DMS 273 treated with DMSO at 0.1 percent for 48 hours (cell line): ENCODE measurements at regions not wholly inside any gene's neighbourhood (a gene's known extent, or its start where the extent isn't known, plus 50 kb on each side); places are given as distances from the start of the nearest gene placed in this dataset.
"Not testable (repeated sequence)": the region's sequence is repeated elsewhere in the genome, so short reads cannot be mapped to it uniquely, and the experiment has no call there.

Source experiments
- DNase-seq: peaks from one replicate; lab custom pipeline; 2025; lab: John Stamatoyannopoulos, UW

DNA sequence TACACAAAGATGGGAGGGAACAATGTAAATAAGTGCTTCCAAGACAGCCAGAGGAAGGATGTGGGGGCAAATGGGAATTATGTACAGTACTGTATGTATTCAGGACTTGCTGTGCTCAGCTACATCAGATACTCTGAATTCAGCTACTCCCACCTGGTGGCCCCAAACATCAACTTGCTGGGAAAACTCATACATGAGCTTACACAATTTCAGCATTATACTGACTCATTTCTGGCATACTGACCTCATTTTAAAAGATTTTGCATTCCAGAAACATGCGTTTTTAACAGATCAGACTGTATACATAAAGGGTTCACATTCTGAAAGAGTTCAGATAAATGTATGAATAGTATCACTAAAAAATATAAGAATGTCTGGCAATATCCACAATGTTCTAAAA lies 59.7 kb downstream of the GPX5 start:
- DNase-seq: no peak

- no peak for DNase-seq
Measured at GRCh38 chr6:28586324-28586723, 60.6 kb downstream of the GPX5 start.

DNA sequence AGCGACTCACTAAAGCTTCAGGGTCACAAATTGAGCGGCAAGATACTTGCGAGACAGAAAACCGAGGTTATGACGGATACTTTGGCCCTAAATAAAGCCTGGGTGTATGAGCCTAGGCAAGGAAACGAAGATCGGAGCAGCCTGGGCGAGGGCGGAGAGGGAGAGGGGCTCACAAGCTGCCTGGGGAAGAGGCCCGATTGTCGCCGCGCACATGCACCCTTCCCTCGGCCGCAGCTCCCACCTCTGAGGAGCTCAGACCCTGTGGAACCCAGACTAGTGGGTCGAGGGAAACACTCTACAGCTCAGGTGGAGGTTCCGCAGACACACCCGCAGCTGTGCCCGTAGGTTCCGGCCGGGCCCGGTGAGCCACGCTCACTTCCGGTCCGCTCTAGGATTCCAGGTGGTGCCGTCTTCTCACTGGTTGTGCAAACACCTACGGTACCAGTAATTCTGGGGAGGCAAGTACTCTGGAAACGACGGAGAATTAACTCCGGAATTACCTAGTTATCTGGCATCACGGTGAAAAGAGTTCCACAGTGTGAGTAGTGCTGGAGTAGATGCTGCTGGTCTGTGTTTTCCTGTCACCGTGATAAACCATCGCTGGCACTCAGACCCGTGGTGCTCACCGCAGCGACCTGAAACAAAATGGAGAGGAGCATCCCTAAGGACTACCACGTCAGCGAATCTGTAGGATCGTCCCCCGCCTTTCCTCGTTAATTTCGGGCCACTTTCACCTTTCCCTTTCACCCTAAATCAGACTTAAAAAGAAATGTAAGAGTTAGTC lies 61.5 kb downstream of the GPX5 start:
- DNase-seq: peak; percentile 75

DNA sequence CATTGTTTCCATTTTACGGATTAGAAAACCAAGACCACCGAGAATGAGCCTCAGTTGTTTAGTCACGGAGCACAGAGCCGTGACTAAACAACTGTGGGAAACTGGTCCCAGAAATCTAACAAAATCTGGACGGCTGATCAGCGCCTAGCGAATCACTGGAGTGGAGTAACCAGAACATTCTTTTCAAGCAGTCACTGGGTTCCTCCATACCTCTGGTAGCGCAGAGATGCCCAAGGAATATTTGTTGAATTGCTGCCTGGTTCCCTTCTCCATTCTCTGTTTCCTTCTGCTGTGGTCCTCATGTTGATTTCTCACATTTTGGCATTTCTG lies 62.0 kb downstream of the GPX5 start:
- DNase-seq: no peak

GRCh38 chr6:28588666-28589065 lies 63.0 kb downstream of the GPX5 start:
- DNase-seq: no peak

GRCh38 chr6:28589234-28589956 lies 63.7 kb downstream of the GPX5 start:
- DNase-seq: peak; percentile 98

- DNase-seq: no peak
Measured at GRCh38 chr6:28589957-28590349, 64.3 kb downstream of the GPX5 start.

GRCh38 chr6:28597217-28597835 lies 71.6 kb downstream of the GPX5 start:
- DNase-seq: peak; percentile 89

- DNase-seq: peak; percentile 61
Measured at GRCh38 chr6:28597924-28598722, 72.4 kb downstream of the GPX5 start.

GRCh38 chr6:28598757-28599686 lies 73.3 kb downstream of the GPX5 start:
- DNase-seq: no peak

DNA sequence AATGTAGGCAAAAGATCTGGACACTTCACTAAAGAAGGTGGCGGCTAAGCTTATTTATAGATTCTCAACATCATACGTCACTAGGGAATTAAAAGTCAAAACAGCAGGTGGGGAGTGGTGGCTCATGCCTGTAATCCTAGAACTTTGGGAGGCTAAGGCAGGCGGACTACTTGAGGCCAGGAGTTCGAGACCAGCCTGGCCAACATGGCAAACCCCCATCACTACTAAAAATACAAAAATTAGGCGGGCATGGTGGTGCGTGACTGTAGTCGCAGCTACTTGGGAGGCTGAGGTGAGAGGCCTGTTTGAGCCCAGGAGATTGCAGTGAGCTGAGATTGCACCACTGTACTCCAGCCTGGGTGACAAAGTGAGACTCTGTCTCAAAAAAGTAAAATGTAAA lies 74.6 kb downstream of the GPX5 start:
- DNase-seq: no peak

GRCh38 chr6:28603891-28604290 lies 78.2 kb downstream of the GPX5 start:
- no peak for DNase-seq

DNA sequence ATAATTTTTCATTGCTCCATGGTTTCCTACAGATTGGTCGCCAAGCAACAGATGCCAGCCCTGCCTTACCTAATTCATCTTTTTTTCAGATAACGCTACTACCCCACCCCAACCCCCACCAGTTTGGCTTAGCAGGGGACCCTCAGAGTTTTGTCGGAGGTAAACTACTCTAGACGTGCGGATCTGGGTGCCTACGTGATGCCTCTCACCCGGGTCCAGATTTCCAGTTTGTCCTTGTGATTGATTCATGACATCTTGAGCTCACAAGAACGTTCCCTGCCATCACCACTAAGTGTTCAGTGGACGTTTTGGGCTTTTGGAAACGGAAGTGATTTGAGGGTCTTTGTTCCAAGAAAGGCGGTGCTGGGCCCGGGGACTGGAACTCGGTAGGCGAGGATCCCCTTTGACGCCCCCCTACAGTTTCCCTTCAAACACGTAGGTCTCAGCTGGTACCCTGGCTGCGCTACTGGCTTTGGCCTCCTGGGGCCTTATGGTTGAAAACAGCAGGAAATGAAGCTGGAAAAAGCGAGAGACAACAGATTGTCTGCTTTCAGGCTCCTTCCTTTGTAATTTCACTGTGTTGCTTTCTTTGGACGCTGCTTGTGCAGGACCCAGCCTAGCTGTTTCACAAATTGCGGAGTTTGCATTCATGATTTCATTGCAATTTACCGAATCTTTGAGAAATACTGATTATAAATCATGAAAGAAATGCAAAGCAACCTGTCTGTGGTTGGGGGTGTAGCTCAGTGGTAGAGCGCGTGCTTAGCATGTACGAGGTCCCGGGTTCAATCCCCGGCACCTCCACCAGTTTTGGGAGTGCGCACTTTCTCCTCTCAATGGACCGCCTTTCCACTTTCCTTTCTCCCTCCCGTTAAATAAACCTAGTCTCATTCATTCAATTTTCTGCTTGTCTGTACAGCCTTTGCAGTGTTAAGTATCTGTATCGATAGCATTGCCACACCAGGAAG lies 81.0 kb downstream of the GPX5 start:
- peak; percentile 89 for DNase-seq

DNA sequence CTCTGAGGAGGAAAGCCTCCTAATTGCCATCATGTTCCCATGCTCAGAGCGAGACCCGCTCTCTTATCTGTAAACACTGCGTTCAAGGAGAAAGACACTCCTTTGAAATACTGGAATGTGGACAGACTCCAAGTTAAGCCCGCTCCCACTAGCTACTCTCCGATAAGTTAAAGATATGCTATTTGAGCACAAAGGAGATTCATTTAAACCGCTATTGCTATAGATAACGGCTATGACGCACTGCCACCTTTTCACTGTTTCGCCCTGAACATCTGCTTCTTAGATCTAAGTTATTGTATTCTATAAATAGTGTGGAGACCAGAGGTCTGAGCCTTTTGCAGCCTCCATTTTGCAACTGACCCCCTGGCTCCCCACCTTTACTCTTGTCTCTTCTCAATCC lies 82.3 kb downstream of the GPX5 start:
- DNase-seq: no peak

- no peak for DNase-seq
Measured at GRCh38 chr6:28609672-28610071, 84.0 kb downstream of the GPX5 start.

- DNase-seq: no peak
Measured at GRCh38 chr6:28615616-28615954, 89.9 kb downstream of the GPX5 start.

- no peak for DNase-seq
Measured at GRCh38 chr6:28615955-28616747, 90.5 kb downstream of the GPX5 start.

DNA sequence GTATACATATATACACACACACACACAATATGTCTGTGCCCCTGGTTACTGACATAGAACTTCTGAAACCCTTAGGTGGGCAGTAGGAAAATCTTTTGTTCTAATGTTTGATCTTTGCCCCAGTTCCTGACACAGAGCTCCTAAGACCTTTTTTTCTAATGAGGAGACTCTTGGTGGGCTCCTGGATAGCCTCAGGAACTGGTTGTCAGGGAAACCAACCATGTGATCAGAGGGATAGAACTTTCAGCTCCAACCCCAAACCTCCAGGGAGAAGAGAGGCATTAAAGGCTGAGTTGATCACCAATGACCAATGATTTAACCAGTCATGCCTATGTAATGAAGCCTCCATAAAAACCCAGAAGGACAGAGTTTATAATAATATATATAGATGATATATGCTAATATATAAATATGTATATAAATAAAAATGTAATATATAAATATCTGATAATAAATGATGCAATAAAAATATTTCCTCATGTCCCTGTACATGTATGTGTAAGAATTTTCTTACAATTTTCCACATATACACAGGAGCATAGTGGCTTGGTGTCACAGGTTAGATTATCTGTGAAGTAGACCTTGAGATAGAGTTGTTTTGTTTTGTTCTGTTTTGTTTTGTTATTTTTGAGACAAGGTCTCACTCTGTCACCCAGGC lies 93.3 kb downstream of the GPX5 start:
- DNase-seq: no peak

DNA sequence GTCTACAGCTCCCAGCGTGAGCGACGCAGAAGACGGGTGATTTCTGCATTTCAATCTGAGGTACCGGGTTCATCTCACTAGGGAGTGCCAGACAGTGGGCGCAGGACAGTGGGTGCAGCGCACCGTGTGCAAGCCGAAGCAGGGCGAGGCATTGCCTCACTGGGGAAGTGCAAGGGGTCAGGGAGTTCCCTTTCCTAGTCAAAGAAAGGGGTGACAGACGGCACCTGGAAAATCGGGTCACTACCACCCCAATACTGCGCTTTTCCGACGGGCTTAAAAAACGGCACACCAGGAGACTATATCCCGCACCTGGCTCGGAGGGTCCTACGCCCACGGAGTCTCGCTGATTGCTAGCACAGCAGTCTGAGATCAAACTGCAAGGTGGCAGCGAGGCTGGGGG lies 95.6 kb downstream of the GPX5 start:
- DNase-seq: not testable (repeated sequence)
